ENCODE measurements at regions not wholly inside any gene's neighbourhood (a gene's known extent, or its start where the extent isn't known, plus 50 kb on each side); places are given as distances from the start of the nearest gene placed in this dataset.

DNA sequence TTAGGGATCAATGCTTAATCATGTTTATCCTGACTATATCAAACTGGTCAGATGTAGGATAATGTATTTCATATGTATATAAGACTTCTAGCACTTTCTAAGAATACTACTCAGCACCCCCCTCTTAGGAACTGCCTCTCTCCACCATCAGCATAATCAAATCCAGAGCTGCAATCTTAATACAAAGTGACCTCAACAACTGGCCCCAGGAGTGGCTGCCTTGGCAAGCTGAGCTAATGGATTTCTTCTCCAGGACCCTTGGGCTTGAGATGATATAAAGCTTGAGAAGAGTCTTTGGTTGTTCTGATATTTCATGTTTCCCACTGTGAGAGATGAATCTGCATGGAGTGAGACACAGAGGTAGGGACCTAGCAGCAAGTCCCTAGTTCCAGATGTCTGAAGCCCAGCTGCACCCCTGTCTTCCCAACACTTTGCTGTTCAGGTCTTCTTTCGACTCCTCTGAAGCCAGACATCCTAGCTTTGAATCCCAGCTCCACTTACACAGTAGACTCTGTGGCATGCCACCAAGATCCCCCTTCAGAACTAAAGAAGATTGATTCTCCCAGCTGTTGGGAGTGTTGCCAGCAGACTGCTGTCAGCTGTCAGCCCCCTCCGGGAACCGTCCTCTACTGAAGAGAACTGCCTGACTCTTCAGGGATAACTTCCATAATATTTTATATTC, 309.3 kb upstream of the UBE2E2 start:
- no peak overlapping the region for H3K27ac ChIP-seq (ENCODE audit: low read depth, low read length)
- peaks cover 15% of the 10 kb centered on the region for H3K4me1 ChIP-seq (ENCODE audit: control insufficient read depth, insufficient read depth, low read length)
- no peak overlapping the region for H3K9ac ChIP-seq (ENCODE audit: low read length)
- H3K4me3 ChIP-seq (ENCODE audit: low read length): no peak overlapping the region
- no peaks in the 10 kb centered on the region for H3K36me3 ChIP-seq (ENCODE audit: control insufficient read depth, insufficient read depth, low read length)
- H3K27me3 ChIP-seq (ENCODE audit: control insufficient read depth, insufficient read depth, low read length): no peaks in the 10 kb centered on the region

GRCh38 chr3:22894865-22895264, 308.3 kb upstream of the UBE2E2 start:
- no peak overlapping the region for H3K27ac ChIP-seq (ENCODE audit: low read depth, low read length)
- no peaks in the 10 kb centered on the region for H3K36me3 ChIP-seq (ENCODE audit: control insufficient read depth, insufficient read depth, low read length)
- H3K4me3 ChIP-seq (ENCODE audit: low read length): no peak overlapping the region
- H3K9ac ChIP-seq (ENCODE audit: low read length): no peak overlapping the region
- peaks cover 15% of the 10 kb centered on the region for H3K4me1 ChIP-seq (ENCODE audit: control insufficient read depth, insufficient read depth, low read length)
- no peaks in the 10 kb centered on the region for H3K27me3 ChIP-seq (ENCODE audit: control insufficient read depth, insufficient read depth, low read length)

- no peak overlapping the region for H3K27ac ChIP-seq (ENCODE audit: low read depth, low read length)
- no peaks in the 10 kb centered on the region for H3K27me3 ChIP-seq (ENCODE audit: control insufficient read depth, insufficient read depth, low read length)
- H3K4me1 ChIP-seq (ENCODE audit: control insufficient read depth, insufficient read depth, low read length): peaks cover 15% of the 10 kb centered on the region
- H3K36me3 ChIP-seq (ENCODE audit: control insufficient read depth, insufficient read depth, low read length): no peaks in the 10 kb centered on the region
- no peak overlapping the region for H3K4me3 ChIP-seq (ENCODE audit: low read length)
- no peak overlapping the region for H3K9ac ChIP-seq (ENCODE audit: low read length)
Measured at GRCh38 chr3:22895671-22896070, 307.5 kb upstream of the UBE2E2 start.

DNA sequence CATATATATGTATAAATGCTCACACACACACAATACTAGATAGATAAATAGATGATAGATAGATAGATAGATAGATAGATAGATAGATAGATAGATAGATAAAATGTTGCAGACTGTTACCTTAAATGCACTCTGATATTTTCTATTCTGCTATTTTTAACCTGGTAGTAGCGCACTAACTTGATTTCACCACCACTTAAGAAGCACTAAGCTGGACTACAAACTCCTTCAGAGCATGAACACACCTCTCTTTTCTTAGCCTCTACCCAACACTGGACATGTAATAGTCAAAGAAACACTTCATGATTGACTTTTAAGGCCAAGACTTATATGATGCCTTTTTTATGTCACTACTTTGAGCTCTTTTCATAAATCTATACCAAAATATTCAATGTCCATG, 304.6 kb upstream of the UBE2E2 start:
- Histone ChIP-seq H3K4me1 (ENCODE audit: control insufficient read depth, insufficient read depth, low read length) (peaks cover 11% of the 10 kb centered on the region), H3K36me3 (ENCODE audit: control insufficient read depth, insufficient read depth, low read length) (no peaks in the 10 kb centered on the region), H3K27ac (ENCODE audit: low read depth, low read length) (no peak overlapping the region), H3K9ac (ENCODE audit: low read length) (no peak overlapping the region), H3K4me3 (ENCODE audit: low read length) (no peak overlapping the region), H3K27me3 (ENCODE audit: control insufficient read depth, insufficient read depth, low read length) (no peaks in the 10 kb centered on the region)

DNA sequence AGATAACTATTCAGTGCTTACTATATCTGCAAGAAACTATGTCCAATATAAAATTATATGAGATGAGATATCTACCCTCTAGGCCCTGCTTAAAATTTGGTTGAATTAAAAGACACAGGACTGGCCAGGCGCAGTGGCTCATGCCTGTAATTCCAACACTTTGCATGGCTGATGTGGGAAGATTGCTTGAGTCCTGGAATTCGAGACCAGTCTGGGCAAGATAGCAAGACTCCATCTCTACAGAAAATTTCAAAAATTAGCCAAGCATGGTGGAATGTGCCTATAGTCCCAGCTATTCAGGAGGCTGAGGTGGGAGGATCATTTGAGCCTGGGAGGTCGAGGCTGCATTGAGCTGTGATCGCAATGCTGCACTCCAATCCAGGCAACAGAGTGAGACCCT, 303.7 kb upstream of the UBE2E2 start:
- H3K27me3 ChIP-seq (ENCODE audit: control insufficient read depth, insufficient read depth, low read length): no peaks in the 10 kb centered on the region
- no peak overlapping the region for H3K9ac ChIP-seq (ENCODE audit: low read length)
- no peaks in the 10 kb centered on the region for H3K36me3 ChIP-seq (ENCODE audit: control insufficient read depth, insufficient read depth, low read length)
- peaks cover 6% of the 10 kb centered on the region for H3K4me1 ChIP-seq (ENCODE audit: control insufficient read depth, insufficient read depth, low read length)
- H3K27ac ChIP-seq (ENCODE audit: low read depth, low read length): no peak overlapping the region
- no peak overlapping the region for H3K4me3 ChIP-seq (ENCODE audit: low read length)

DNA sequence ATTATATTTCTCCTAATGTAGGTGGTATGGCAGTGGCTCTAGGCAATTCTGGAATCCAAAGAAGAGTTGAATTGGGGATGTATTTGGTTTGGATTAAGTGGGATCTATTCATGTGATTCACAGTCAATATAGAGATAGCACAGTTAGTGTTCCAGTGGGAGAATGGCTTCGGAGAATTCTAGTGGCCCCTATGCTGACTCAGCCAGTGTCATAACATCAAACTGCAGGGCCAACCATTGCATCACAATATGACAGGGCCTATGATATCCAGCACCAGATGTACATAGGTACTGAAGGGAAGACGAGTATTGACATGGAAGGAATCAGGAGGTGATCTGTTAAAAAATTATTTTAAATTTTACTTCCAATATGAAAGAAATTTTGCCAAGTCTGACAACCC, 302.8 kb upstream of the UBE2E2 start:
- H3K27me3 ChIP-seq (ENCODE audit: control insufficient read depth, insufficient read depth, low read length): no peaks in the 10 kb centered on the region
- H3K4me3 ChIP-seq (ENCODE audit: low read length): no peak overlapping the region
- no peak overlapping the region for H3K27ac ChIP-seq (ENCODE audit: low read depth, low read length)
- H3K9ac ChIP-seq (ENCODE audit: low read length): no peak overlapping the region
- H3K36me3 ChIP-seq (ENCODE audit: control insufficient read depth, insufficient read depth, low read length): no peaks in the 10 kb centered on the region
- peaks cover 4% of the 10 kb centered on the region for H3K4me1 ChIP-seq (ENCODE audit: control insufficient read depth, insufficient read depth, low read length)

DNA sequence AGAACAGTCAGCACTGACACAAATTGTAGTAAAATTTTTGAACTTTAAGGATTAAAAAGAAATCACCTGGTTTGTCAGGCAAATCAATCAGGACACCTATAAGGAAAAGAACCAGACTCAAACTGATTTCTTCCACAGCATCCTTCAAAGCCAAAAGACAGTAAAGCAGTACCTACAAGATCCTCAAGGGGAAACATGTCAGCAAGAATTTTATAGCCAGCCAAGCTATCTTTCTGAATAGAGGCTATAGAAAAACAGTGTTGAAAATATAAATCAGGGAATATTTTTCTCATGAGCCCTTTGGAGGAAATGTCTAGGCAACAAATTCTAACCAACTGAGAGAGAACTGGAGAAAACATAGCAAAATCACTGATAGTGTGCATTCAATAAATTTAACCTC, 301.4 kb upstream of the UBE2E2 start:
- Histone ChIP-seq H3K27me3 (ENCODE audit: control insufficient read depth, insufficient read depth, low read length) (no peaks in the 10 kb centered on the region), H3K9ac (ENCODE audit: low read length) (no peak overlapping the region), H3K4me1 (ENCODE audit: control insufficient read depth, insufficient read depth, low read length) (peaks cover 4% of the 10 kb centered on the region), H3K36me3 (ENCODE audit: control insufficient read depth, insufficient read depth, low read length) (no peaks in the 10 kb centered on the region), H3K27ac (ENCODE audit: low read depth, low read length) (no peak overlapping the region), H3K4me3 (ENCODE audit: low read length) (no peak overlapping the region)

- H3K27ac ChIP-seq (ENCODE audit: low read depth, low read length): no peak overlapping the region
- peaks cover 7% of the 10 kb centered on the region for H3K4me1 ChIP-seq (ENCODE audit: control insufficient read depth, insufficient read depth, low read length)
- H3K27me3 ChIP-seq (ENCODE audit: control insufficient read depth, insufficient read depth, low read length): no peaks in the 10 kb centered on the region
- no peak overlapping the region for H3K4me3 ChIP-seq (ENCODE audit: low read length)
- H3K36me3 ChIP-seq (ENCODE audit: control insufficient read depth, insufficient read depth, low read length): no peaks in the 10 kb centered on the region
- H3K9ac ChIP-seq (ENCODE audit: low read length): no peak overlapping the region
Measured at GRCh38 chr3:22907161-22907780, 295.9 kb upstream of the UBE2E2 start.

GRCh38 chr3:22907796-22908195, 295.3 kb upstream of the UBE2E2 start:
- Histone ChIP-seq H3K27me3 (ENCODE audit: control insufficient read depth, insufficient read depth, low read length) (no peaks in the 10 kb centered on the region), H3K36me3 (ENCODE audit: control insufficient read depth, insufficient read depth, low read length) (no peaks in the 10 kb centered on the region), H3K4me3 (ENCODE audit: low read length) (no peak overlapping the region), H3K4me1 (ENCODE audit: control insufficient read depth, insufficient read depth, low read length) (peaks cover 7% of the 10 kb centered on the region), H3K9ac (ENCODE audit: low read length) (no peak overlapping the region), H3K27ac (ENCODE audit: low read depth, low read length) (no peak overlapping the region)

DNA sequence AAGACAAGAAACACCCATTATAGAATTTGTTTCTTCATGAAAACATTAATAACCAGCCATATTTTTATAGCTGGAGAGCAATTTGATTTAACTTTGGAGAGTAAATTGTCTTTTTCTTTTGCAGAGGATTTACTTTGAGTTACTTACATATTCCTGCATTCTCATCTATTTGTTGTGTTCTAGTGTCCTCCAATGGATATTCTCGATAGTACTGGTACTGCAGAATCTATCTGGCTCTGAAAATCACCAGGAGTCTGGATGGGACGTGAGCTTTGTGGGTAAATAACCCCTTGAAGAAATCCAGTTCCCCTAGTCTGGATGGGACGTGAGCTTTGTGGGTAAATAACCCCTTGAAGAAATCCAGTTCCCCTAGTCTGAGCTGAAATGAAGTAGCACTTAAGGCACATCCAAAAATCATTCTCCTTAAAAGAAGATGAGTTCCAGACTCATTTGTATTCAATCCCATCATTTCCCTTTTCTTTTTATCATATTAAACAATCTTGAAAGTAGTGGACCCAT, 294.1 kb upstream of the UBE2E2 start:
- Histone ChIP-seq H3K4me1 (ENCODE audit: control insufficient read depth, insufficient read depth, low read length) (peaks cover 7% of the 10 kb centered on the region), H3K9ac (ENCODE audit: low read length) (no peak overlapping the region), H3K36me3 (ENCODE audit: control insufficient read depth, insufficient read depth, low read length) (no peaks in the 10 kb centered on the region), H3K27ac (ENCODE audit: low read depth, low read length) (no peak overlapping the region), H3K4me3 (ENCODE audit: low read length) (no peak overlapping the region), H3K27me3 (ENCODE audit: control insufficient read depth, insufficient read depth, low read length) (no peaks in the 10 kb centered on the region)

GRCh38 chr3:22916933-22917332, 286.2 kb upstream of the UBE2E2 start:
- H3K27me3 ChIP-seq (ENCODE audit: control insufficient read depth, insufficient read depth, low read length): no peaks in the 10 kb centered on the region
- no peaks in the 10 kb centered on the region for H3K36me3 ChIP-seq (ENCODE audit: control insufficient read depth, insufficient read depth, low read length)
- no peak overlapping the region for H3K4me3 ChIP-seq (ENCODE audit: low read length)
- no peak overlapping the region for H3K9ac ChIP-seq (ENCODE audit: low read length)
- H3K4me1 ChIP-seq (ENCODE audit: control insufficient read depth, insufficient read depth, low read length): no peaks in the 10 kb centered on the region
- H3K27ac ChIP-seq (ENCODE audit: low read depth, low read length): no peak overlapping the region

DNA sequence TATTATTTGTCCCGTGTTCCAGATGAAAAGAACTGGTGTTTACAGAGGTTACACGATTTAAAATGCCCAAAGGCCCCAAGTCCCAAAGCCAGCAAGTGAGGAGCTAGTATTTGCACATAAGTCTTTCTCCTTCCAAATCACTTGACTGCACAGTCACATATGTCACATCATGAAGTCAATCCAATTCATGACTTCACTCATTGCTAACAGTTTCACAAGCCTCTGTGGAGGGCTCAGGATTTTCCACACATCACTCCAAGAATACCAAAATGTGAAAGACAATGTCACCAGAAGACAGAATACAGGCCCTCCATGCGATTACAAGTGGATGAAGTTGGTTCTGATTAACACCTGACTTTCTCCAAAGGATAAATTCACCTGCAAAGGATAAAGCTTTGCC, 283.1 kb upstream of the UBE2E2 start:
- Histone ChIP-seq H3K4me3 (ENCODE audit: low read length) (no peak overlapping the region), H3K36me3 (ENCODE audit: control insufficient read depth, insufficient read depth, low read length) (no peaks in the 10 kb centered on the region), H3K27me3 (ENCODE audit: control insufficient read depth, insufficient read depth, low read length) (no peaks in the 10 kb centered on the region), H3K27ac (ENCODE audit: low read depth, low read length) (no peak overlapping the region), H3K4me1 (ENCODE audit: control insufficient read depth, insufficient read depth, low read length) (no peaks in the 10 kb centered on the region), H3K9ac (ENCODE audit: low read length) (no peak overlapping the region)

DNA sequence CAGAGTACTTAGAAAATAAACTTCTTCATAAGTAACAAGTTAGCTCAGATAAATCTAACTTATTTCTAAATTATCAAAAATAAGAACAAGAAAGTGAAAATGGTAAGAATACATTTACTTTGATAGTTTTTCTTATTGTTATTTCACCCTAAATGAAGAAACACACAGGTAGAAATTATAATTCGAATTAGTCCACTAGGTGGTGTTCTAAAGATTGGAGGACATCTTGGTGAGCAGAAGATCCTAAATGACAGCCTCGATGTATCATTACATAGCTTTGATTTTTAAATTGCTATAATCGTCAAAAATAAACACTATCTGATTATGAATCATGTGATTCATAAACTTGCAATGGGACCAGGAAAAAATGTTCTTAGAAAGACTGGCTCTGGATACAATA, 280.8 kb upstream of the UBE2E2 start:
- no peaks in the 10 kb centered on the region for H3K36me3 ChIP-seq (ENCODE audit: control insufficient read depth, insufficient read depth, low read length)
- H3K27me3 ChIP-seq (ENCODE audit: control insufficient read depth, insufficient read depth, low read length): no peaks in the 10 kb centered on the region
- H3K4me3 ChIP-seq (ENCODE audit: low read length): no peak overlapping the region
- no peak overlapping the region for H3K27ac ChIP-seq (ENCODE audit: low read depth, low read length)
- no peak overlapping the region for H3K9ac ChIP-seq (ENCODE audit: low read length)
- no peaks in the 10 kb centered on the region for H3K4me1 ChIP-seq (ENCODE audit: control insufficient read depth, insufficient read depth, low read length)
